GM23338 (cell line): ENCODE measurements at regions not wholly inside any gene's neighbourhood (a gene's known extent, or its start where the extent isn't known, plus 50 kb on each side); places are given as distances from the start of the nearest gene placed in this dataset.

Experiments
- ATAC-seq: fragments of 200-7000 bp; cut with Tn5 transposase; 3 replicates; pipeline ENCODE4 v1.9.1; 2020
- DNase-seq: peaks from one replicate; pipeline ENCODE4 v3.0.0-alpha.2; 2015; ENCODE audit warnings: low spot score
- H2AFZ ChIP-seq: fragments of 200-600 bp; sonication (generic); 2 replicates; pipeline ENCODE4 v1.8.0; 2016; ENCODE audit warnings: antibody characterized with exemption, mild to moderate bottlenecking, moderate library complexity
- H3F3A ChIP-seq: fragments of 200-600 bp; sonication (generic); replicated peaks from 2 replicates; pipeline ENCODE4 v1.8.0; 2017; ENCODE audit warnings: antibody characterized with exemption, mixed run types, low read depth
- H3K27ac ChIP-seq: fragments of 200-600 bp; sonication (generic); 2 replicates; pipeline ENCODE4 v1.6.1; 2016; ENCODE audit warnings: low read depth
- H3K27me3 ChIP-seq: fragments of 200-600 bp; sonication (generic); 2 replicates; pipeline ENCODE4 v1.8.0; 2016; ENCODE audit warnings: mild to moderate bottlenecking, mixed run types, moderate library complexity; ENCODE audit not compliant: insufficient read depth
- H3K36me3 ChIP-seq: fragments of 200-600 bp; sonication (generic); 2 replicates; pipeline ENCODE4 v1.8.0; 2016; ENCODE audit warnings: mild to moderate bottlenecking; ENCODE audit not compliant: insufficient read depth
- H3K4me1 ChIP-seq: fragments of 200-600 bp; sonication (generic); 2 replicates; pipeline ENCODE4 v1.8.0; 2016; ENCODE audit warnings: mild to moderate bottlenecking, moderate library complexity; ENCODE audit not compliant: insufficient read depth
- H3K4me2 ChIP-seq: fragments of 200-600 bp; sonication (generic); 2 replicates; pipeline ENCODE4 v1.7.1; 2017; ENCODE audit warnings: mixed run types
- H3K4me3 ChIP-seq: fragments of 200-600 bp; sonication (generic); 2 replicates; pipeline ENCODE4 v1.6.1; 2016; ENCODE audit warnings: mixed run types
- H3K79me2 ChIP-seq: fragments of 200-600 bp; sonication (generic); replicated peaks from 2 replicates; pipeline ENCODE4 v1.8.0; 2017; ENCODE audit warnings: mild to moderate bottlenecking; ENCODE audit not compliant: insufficient read depth
- H3K9me2 ChIP-seq: fragments of 200-600 bp; sonication (generic); 2 replicates; pipeline ENCODE4 v1.8.0; 2017; ENCODE audit not compliant: insufficient read depth
- H4K20me1 ChIP-seq: fragments of 200-600 bp; sonication (generic); replicated peaks from 2 replicates; pipeline ENCODE4 v1.8.0; 2017; ENCODE audit warnings: mild to moderate bottlenecking; ENCODE audit not compliant: insufficient read depth
- H3K27ac Mint-ChIP-seq: 2 replicates; pipeline ENCODE4 v1.8.0; 2020; ENCODE audit warnings: inconsistent platforms, mild to moderate bottlenecking, moderate library complexity, mixed read lengths
- H3K27me3 Mint-ChIP-seq: 3 replicates; pipeline ENCODE4 v1.8.0; 2022; ENCODE audit warnings: low read depth, mild to moderate bottlenecking, moderate library complexity, mixed read lengths, inconsistent platforms; ENCODE audit not compliant: insufficient read depth, poor library complexity
- H3K36me3 Mint-ChIP-seq: 3 replicates; pipeline ENCODE4 v1.8.0; 2021; ENCODE audit warnings: low read depth, mild to moderate bottlenecking, inconsistent platforms, moderate library complexity, mixed read lengths
- H3K4me1 Mint-ChIP-seq: 3 replicates; pipeline ENCODE4 v1.8.0; 2020; ENCODE audit warnings: mild to moderate bottlenecking, inconsistent platforms, mixed read lengths
- H3K4me3 Mint-ChIP-seq: 3 replicates; pipeline ENCODE4 v1.8.0; 2021; ENCODE audit warnings: moderate library complexity, mild to moderate bottlenecking, inconsistent platforms, mixed read lengths
- H3K9me3 Mint-ChIP-seq: 3 replicates; pipeline ENCODE4 v1.8.0; 2020; ENCODE audit warnings: moderate library complexity, mild to moderate bottlenecking, inconsistent platforms, mixed read lengths
- CREB1 ChIP-seq: fragments of 250-450 bp; sonication (Bioruptor Pico); IDR thresholded peaks from 2 replicates; pipeline ENCODE4 v1.5.0; 2020; ENCODE audit warnings: low read depth, mild to moderate bottlenecking, moderate library complexity
- EZH2 ChIP-seq: fragments of 200-600 bp; sonication (generic); IDR thresholded peaks from one replicate; pipeline ENCODE4 v1.8.0; 2017; ENCODE audit warnings: antibody characterized with exemption, mild to moderate bottlenecking, low read depth; ENCODE audit not compliant: unreplicated experiment
- EZH2phosphoT487 ChIP-seq: fragments of 200-600 bp; sonication (generic); IDR thresholded peaks from one replicate; pipeline ENCODE4 v1.8.1; 2018; ENCODE audit warnings: antibody characterized with exemption; ENCODE audit not compliant: unreplicated experiment
- JUNB ChIP-seq: IDR thresholded peaks from one replicate; pipeline ENCODE4 v1.6.1; 2016; ENCODE audit warnings: antibody characterized with exemption; ENCODE audit not compliant: unreplicated experiment
- NANOG ChIP-seq: IDR thresholded peaks from 2 replicates; pipeline ENCODE4 v1.6.1; 2016; ENCODE audit warnings: antibody characterized with exemption, borderline replicate concordance
- POLR2AphosphoS5 ChIP-seq: IDR thresholded peaks from 2 replicates; pipeline ENCODE4 v1.6.1; 2016; ENCODE audit warnings: antibody characterized with exemption, low read depth
- REST ChIP-seq: IDR thresholded peaks from one replicate; pipeline ENCODE4 v1.6.1; 2018; ENCODE audit warnings: antibody characterized with exemption; ENCODE audit not compliant: unreplicated experiment
- STAT1 ChIP-seq: IDR thresholded peaks from one replicate; pipeline ENCODE4 v1.6.1; 2016; ENCODE audit warnings: antibody characterized with exemption; ENCODE audit not compliant: unreplicated experiment
- ZNF114 ChIP-seq: fragments of 250-450 bp; sonication (Bioruptor Pico); IDR thresholded peaks from 2 replicates; pipeline ENCODE4 v1.5.0; 2020; ENCODE audit warnings: mild to moderate bottlenecking, moderate library complexity
- ZNF331 ChIP-seq: fragments of 250-450 bp; sonication (Bioruptor Pico); IDR thresholded peaks from 2 replicates; pipeline ENCODE4 v1.5.0; 2020; ENCODE audit warnings: low read depth, mild to moderate bottlenecking, moderate library complexity
- TF ChIP-seq, protein P1 (sequence below), 2 experiments: fragments of 200-600 bp in 1 of 2; sonication (generic) in 1 of 2; conservative IDR thresholded peaks; 2 replicates each; pipeline versions ENCODE4 v1.5.1 to v1.6.1; 2016 to 2017; ENCODE audit warnings: antibody characterized with exemption in 2 of 2, low read depth in 2 of 2, mild to moderate bottlenecking in 2 of 2, moderate library complexity in 1 of 2
- TF ChIP-seq, protein P2 (sequence below): fragments of 250-450 bp; sonication (Bioruptor Pico); IDR thresholded peaks from 2 replicates; pipeline ENCODE4 v1.5.0; 2020; ENCODE audit warnings: mild to moderate bottlenecking, moderate library complexity
- TF ChIP-seq, protein P3 (sequence below): IDR thresholded peaks from 2 replicates; pipeline ENCODE4 v1.6.1; 2016; ENCODE audit warnings: antibody characterized with exemption

GRCh38 chr12:25713264-25713663 is 160.2 kb upstream of the LMNTD1 start:
- Histone ChIP-seq H3K4me1 (no peaks in the 10 kb centered on the region), H4K20me1 (no peaks in the 10 kb centered on the region), H3K27me3 (no peaks in the 10 kb centered on the region), H3K9me2 (peaks cover 7% of the 10 kb centered on the region), H3K4me3 (no peak overlapping the region), H2AFZ (no peak overlapping the region), H3K27ac (no peak overlapping the region), H3K4me2 (no peak overlapping the region), H3F3A (no peaks in the 10 kb centered on the region), H3K36me3 (peaks cover 13% of the 10 kb centered on the region; the same call in 1 of the 2 replicates), H3K79me2 (no peaks in the 10 kb centered on the region)
- DNase-seq (no peak), ATAC-seq (no peak)
- Mint-ChIP-seq H3K4me1 (no peaks in the 10 kb centered on the region), H3K4me3 (no peak overlapping the region), H3K36me3 (peaks cover 22% of the 10 kb centered on the region), H3K27ac (no peak overlapping the region), H3K27me3 (peaks cover 2% of the 10 kb centered on the region), H3K9me3 (peaks cover 26% of the 10 kb centered on the region)
- TF ChIP-seq CREB1 (no peak), ZNF114 (CRISPR knock-in tag) (no peak), STAT1 (no peak), REST (no peak), POLR2AphosphoS5 (no peak), ZNF331 (CRISPR knock-in tag) (no peak), JUNB (no peak), EZH2phosphoT487 (no peak), NANOG (no peak), EZH2 (no peak)
- TF ChIP-seq, protein P1, sequence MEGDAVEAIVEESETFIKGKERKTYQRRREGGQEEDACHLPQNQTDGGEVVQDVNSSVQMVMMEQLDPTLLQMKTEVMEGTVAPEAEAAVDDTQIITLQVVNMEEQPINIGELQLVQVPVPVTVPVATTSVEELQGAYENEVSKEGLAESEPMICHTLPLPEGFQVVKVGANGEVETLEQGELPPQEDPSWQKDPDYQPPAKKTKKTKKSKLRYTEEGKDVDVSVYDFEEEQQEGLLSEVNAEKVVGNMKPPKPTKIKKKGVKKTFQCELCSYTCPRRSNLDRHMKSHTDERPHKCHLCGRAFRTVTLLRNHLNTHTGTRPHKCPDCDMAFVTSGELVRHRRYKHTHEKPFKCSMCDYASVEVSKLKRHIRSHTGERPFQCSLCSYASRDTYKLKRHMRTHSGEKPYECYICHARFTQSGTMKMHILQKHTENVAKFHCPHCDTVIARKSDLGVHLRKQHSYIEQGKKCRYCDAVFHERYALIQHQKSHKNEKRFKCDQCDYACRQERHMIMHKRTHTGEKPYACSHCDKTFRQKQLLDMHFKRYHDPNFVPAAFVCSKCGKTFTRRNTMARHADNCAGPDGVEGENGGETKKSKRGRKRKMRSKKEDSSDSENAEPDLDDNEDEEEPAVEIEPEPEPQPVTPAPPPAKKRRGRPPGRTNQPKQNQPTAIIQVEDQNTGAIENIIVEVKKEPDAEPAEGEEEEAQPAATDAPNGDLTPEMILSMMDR (conservative IDR thresholded peaks at IDR 0.05; ENCODE audit: low read depth in 2 of 2), result no peak
- TF ChIP-seq, protein P2, sequence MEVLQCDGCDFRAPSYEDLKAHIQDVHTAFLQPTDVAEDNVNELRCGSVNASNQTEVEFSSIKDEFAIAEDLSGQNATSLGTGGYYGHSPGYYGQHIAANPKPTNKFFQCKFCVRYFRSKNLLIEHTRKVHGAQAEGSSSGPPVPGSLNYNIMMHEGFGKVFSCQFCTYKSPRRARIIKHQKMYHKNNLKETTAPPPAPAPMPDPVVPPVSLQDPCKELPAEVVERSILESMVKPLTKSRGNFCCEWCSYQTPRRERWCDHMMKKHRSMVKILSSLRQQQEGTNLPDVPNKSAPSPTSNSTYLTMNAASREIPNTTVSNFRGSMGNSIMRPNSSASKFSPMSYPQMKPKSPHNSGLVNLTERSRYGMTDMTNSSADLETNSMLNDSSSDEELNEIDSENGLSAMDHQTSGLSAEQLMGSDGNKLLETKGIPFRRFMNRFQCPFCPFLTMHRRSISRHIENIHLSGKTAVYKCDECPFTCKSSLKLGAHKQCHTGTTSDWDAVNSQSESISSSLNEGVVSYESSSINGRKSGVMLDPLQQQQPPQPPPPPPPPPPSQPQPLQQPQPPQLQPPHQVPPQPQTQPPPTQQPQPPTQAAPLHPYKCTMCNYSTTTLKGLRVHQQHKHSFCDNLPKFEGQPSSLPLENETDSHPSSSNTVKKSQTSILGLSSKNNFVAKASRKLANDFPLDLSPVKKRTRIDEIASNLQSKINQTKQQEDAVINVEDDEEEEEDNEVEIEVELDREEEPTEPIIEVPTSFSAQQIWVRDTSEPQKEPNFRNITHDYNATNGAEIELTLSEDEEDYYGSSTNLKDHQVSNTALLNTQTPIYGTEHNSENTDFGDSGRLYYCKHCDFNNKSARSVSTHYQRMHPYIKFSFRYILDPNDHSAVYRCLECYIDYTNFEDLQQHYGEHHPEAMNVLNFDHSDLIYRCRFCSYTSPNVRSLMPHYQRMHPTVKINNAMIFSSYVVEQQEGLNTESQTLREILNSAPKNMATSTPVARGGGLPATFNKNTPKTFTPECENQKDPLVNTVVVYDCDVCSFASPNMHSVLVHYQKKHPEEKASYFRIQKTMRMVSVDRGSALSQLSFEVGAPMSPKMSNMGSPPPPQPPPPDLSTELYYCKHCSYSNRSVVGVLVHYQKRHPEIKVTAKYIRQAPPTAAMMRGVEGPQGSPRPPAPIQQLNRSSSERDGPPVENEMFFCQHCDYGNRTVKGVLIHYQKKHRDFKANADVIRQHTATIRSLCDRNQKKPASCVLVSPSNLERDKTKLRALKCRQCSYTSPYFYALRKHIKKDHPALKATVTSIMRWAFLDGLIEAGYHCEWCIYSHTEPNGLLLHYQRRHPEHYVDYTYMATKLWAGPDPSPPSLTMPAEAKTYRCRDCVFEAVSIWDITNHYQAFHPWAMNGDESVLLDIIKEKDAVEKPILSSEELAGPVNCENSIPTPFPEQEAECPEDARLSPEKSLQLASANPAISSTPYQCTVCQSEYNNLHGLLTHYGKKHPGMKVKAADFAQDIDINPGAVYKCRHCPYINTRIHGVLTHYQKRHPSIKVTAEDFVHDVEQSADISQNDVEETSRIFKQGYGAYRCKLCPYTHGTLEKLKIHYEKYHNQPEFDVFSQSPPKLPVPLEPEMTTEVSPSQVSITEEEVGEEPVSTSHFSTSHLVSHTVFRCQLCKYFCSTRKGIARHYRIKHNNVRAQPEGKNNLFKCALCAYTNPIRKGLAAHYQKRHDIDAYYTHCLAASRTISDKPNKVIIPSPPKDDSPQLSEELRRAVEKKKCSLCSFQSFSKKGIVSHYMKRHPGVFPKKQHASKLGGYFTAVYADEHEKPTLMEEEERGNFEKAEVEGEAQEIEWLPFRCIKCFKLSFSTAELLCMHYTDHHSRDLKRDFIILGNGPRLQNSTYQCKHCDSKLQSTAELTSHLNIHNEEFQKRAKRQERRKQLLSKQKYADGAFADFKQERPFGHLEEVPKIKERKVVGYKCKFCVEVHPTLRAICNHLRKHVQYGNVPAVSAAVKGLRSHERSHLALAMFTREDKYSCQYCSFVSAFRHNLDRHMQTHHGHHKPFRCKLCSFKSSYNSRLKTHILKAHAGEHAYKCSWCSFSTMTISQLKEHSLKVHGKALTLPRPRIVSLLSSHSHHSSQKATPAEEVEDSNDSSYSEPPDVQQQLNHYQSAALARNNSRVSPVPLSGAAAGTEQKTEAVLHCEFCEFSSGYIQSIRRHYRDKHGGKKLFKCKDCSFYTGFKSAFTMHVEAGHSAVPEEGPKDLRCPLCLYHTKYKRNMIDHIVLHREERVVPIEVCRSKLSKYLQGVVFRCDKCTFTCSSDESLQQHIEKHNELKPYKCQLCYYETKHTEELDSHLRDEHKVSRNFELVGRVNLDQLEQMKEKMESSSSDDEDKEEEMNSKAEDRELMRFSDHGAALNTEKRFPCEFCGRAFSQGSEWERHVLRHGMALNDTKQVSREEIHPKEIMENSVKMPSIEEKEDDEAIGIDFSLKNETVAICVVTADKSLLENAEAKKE (CRISPR knock-in tag), result no peak
- TF ChIP-seq, protein P3, sequence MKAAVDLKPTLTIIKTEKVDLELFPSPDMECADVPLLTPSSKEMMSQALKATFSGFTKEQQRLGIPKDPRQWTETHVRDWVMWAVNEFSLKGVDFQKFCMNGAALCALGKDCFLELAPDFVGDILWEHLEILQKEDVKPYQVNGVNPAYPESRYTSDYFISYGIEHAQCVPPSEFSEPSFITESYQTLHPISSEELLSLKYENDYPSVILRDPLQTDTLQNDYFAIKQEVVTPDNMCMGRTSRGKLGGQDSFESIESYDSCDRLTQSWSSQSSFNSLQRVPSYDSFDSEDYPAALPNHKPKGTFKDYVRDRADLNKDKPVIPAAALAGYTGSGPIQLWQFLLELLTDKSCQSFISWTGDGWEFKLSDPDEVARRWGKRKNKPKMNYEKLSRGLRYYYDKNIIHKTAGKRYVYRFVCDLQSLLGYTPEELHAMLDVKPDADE, result no peak
